ENCODE measurements at regions not wholly inside any gene's neighbourhood (a gene's known extent, or its start where the extent isn't known, plus 50 kb on each side); places are given as distances from the start of the nearest gene placed in this dataset.

- no peak for TF ChIP-seq FOSL2 (IDR thresholded peaks at IDR 0.05; ENCODE audit: borderline replicate concordance, low read depth)
- TF ChIP-seq JUND (IDR thresholded peaks at IDR 0.05) = no peak
- H3K36me3 ChIP-seq (replicated peaks in 1 of 2; ENCODE audit: control insufficient read depth in 1 of 2, insufficient read depth in 2 of 2, low read length in 1 of 2) = peaks cover 0 to 9% of the 10 kb centered on the region in 2 experiments
- peaks cover 20% of the 10 kb centered on the region; the same call in 1 of the 2 replicates for H3K9me3 ChIP-seq
- no peaks in the 10 kb centered on the region for H3K9me2 ChIP-seq
- H3F3A ChIP-seq (replicated peaks; ENCODE audit: insufficient read depth) = no peaks in the 10 kb centered on the region
- H3K79me2 ChIP-seq (ENCODE audit: insufficient read depth) = no peaks in the 10 kb centered on the region
- H3K4me3 ChIP-seq (ENCODE audit: low read depth in 2 of 2, low read length in 1 of 2) = no peak overlapping the region
- H2AFZ ChIP-seq (ENCODE audit: low read depth) = no peak overlapping the region
- DNase-seq = no peak
- H3K4me1 ChIP-seq (ENCODE audit: control insufficient read depth in 1 of 2, insufficient read depth in 2 of 2, low read depth in 1 of 2, low read length in 1 of 2) = peaks cover 8 to 21% of the 10 kb centered on the region in 2 experiments; a peak in 3 of 4 replicates
- no peak overlapping the region for H3K9ac ChIP-seq
- no peak overlapping the region for H3K27ac ChIP-seq (ENCODE audit: low read depth in 2 of 2, low read length in 1 of 2)
- H3K27me3 ChIP-seq (ENCODE audit: insufficient read depth) = no peaks in the 10 kb centered on the region
- H3K4me2 ChIP-seq = no peak overlapping the region
- ChIA-PET CTCF (no interaction called here), POLR2A (no interaction called here)
- 97% methylated on average over 1 of the region's 1 CpG for WGBS (ENCODE audit: low lambda C conversion rate)
- H4K20me1 ChIP-seq (ENCODE audit: insufficient read depth) = no peaks in the 10 kb centered on the region
Measured at GRCh38 chr1:98107256-98107655, 186.4 kb upstream of the DPYD start.

DNA sequence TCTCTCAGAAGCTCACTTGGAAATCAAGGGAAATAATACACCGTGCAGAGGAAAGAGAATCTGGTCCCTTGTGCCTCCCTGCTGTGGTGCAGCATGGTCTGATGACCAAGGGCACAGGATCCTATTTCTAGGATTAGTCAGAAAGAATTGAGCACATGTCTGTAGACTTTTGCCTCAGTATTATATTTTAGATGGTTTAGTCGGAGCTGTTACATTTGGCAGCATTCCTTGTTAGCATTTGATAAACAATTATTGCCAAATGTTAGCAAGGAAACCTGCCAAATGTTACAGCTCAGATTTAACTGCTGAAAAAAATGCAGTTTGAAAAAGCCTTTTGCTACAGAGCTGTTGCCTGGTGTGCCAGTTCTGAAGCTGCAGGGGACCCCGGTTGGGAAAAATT is 183.5 kb upstream of the DPYD start:
- Histone ChIP-seq H3K9me2 (no peaks in the 10 kb centered on the region), H3K9me3 (peaks cover 20% of the 10 kb centered on the region; the same call in 1 of the 2 replicates), H3F3A (replicated peaks; ENCODE audit: insufficient read depth) (peaks cover 3% of the 10 kb centered on the region), H3K4me3 (ENCODE audit: low read depth in 2 of 2, low read length in 1 of 2) (no peak overlapping the region), H3K36me3 (replicated peaks in 1 of 2; ENCODE audit: control insufficient read depth in 1 of 2, insufficient read depth in 2 of 2, low read length in 1 of 2) (peaks cover 0 to 9% of the 10 kb centered on the region in 2 experiments), H2AFZ (ENCODE audit: low read depth) (no peak overlapping the region), H3K4me1 (ENCODE audit: control insufficient read depth in 1 of 2, insufficient read depth in 2 of 2, low read depth in 1 of 2, low read length in 1 of 2) (peaks cover 18 to 21% of the 10 kb centered on the region in 2 experiments; a peak in 3 of 4 replicates), H3K79me2 (ENCODE audit: insufficient read depth) (no peaks in the 10 kb centered on the region), H3K27ac (ENCODE audit: low read depth in 2 of 2, low read length in 1 of 2) (0 out of 4 replicates have a peak overlapping the region, but pooled peaks of 1 of the 2 experiments have one; percentile 39), H3K27me3 (ENCODE audit: insufficient read depth) (no peaks in the 10 kb centered on the region), H3K9ac (no peak overlapping the region), H4K20me1 (ENCODE audit: insufficient read depth) (no peaks in the 10 kb centered on the region), H3K4me2 (no peak overlapping the region)
- TF ChIP-seq TCF12 (IDR thresholded peaks at IDR 0.05) (0 out of 2 replicates have a peak, but pooled peaks have one; percentile 11), MAX (IDR thresholded peaks at IDR 0.05; ENCODE audit: low read depth) (0 out of 2 replicates have a peak, but pooled peaks have one; percentile 29), RAD21 (IDR thresholded peaks at IDR 0.05; ENCODE audit: low read length) (no peak), EZH2phosphoT487 (IDR thresholded peaks at IDR 0.05; ENCODE audit: borderline replicate concordance, low read depth) (no peak)
- ChIA-PET CTCF (interaction anchor here (1.5 kb wide), 1 partner anchor 15 kb away, joined by 4 read pairs; no protein-coding TSS in a partner anchor), POLR2A (no interaction called here)
- DNase-seq = no peak
- WGBS (ENCODE audit: low lambda C conversion rate) = 74% methylated on average over 3 of the region's 3 CpGs

DNA sequence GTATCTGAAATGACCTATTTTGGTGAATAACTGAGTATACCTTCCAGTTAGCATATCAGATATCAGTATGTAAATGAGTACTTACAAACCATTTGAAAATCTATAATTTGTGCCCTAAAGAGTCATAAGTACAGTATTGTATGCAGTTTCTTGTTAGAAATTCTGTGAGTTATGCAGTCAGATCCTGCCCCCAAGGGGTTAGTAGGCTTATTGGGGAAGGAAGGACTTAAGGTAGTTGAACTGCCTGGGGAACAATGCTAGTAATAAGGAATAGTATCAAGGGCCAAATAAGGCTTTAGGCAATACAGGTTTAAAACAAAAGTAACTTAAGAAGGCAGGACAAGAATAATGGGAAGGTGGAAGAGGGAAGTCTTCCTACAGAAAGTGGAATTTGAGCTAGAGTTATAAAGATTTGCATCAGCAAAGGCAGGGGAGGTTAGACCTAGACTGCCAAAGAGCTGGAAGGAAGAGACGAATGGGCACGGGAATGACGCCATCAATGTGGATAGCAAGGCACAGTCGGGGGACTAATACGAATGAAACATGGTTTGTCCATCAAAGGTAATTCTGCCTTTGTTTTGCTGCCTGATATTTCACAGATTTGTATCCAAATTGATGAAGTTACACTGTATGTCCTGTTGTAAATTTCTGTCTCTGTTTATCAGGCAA is 182.9 kb upstream of the DPYD start:
- H3K4me1 ChIP-seq (ENCODE audit: control insufficient read depth in 1 of 2, insufficient read depth in 2 of 2, low read depth in 1 of 2, low read length in 1 of 2) = peaks cover 21 to 23% of the 10 kb centered on the region in 2 experiments; a peak in 3 of 4 replicates
- no peak overlapping the region for H3K4me2 ChIP-seq
- no peaks in the 10 kb centered on the region for H3K9me2 ChIP-seq
- no peaks in the 10 kb centered on the region for H3K27me3 ChIP-seq (ENCODE audit: insufficient read depth)
- H3K9ac ChIP-seq = no peak overlapping the region
- no peak overlapping the region for H3K4me3 ChIP-seq (ENCODE audit: low read depth in 2 of 2, low read length in 1 of 2)
- H3F3A ChIP-seq (replicated peaks; ENCODE audit: insufficient read depth) = peaks cover 3% of the 10 kb centered on the region
- ChIA-PET POLR2A (no interaction called here), CTCF (interaction anchor here (0.6 to 1.5 kb wide), 2 partner anchors 8 to 15 kb away, joined by 3 to 4 read pairs; no protein-coding TSS in a partner anchor)
- peak overlapping the region in 1 of 2 experiments; percentile 39; a peak in 1 of 4 replicates for H3K27ac ChIP-seq (ENCODE audit: low read depth in 2 of 2, low read length in 1 of 2)
- H3K9me3 ChIP-seq = peaks cover 20% of the 10 kb centered on the region; the same call in 1 of the 2 replicates
- peaks cover 0 to 9% of the 10 kb centered on the region in 2 experiments for H3K36me3 ChIP-seq (replicated peaks in 1 of 2; ENCODE audit: control insufficient read depth in 1 of 2, insufficient read depth in 2 of 2, low read length in 1 of 2)
- no peak for DNase-seq
- 74% methylated on average over 5 of the region's 5 CpGs for WGBS (ENCODE audit: low lambda C conversion rate)
- TF ChIP-seq GABPA (IDR thresholded peaks at IDR 0.05; ENCODE audit: low read depth) (no peak), RFX5 (IDR thresholded peaks at IDR 0.05; ENCODE audit: low read length) (no peak), TAF1 (IDR thresholded peaks at IDR 0.05; ENCODE audit: borderline replicate concordance, low read depth, low read length) (no peak), ELF1 (IDR thresholded peaks at IDR 0.05) (no peak), RAD21 (IDR thresholded peaks at IDR 0.05; ENCODE audit: low read length) (no peak), GATA2 (CRISPR knock-in tag; IDR thresholded peaks at IDR 0.05) (no peak), USF2 (IDR thresholded peaks at IDR 0.05; ENCODE audit: borderline replicate concordance, low read depth, low read length) (no peak), CTCF (IDR thresholded peaks at IDR 0.05) (no peak)
- H2AFZ ChIP-seq (ENCODE audit: low read depth) = no peak overlapping the region
- no peaks in the 10 kb centered on the region for H3K79me2 ChIP-seq (ENCODE audit: insufficient read depth)
- H4K20me1 ChIP-seq (ENCODE audit: insufficient read depth) = no peaks in the 10 kb centered on the region
